A549 (cell line): ENCODE measurements at regions not wholly inside any gene's neighbourhood (a gene's known extent, or its start where the extent isn't known, plus 50 kb on each side); places are given as distances from the start of the nearest gene placed in this dataset.
"Not testable (repeated sequence)": the region's sequence is repeated elsewhere in the genome, so short reads cannot be mapped to it uniquely, and the experiment has no call there.

Experiments
- ATAC-seq, 2 experiments: fragments of 200-7000 bp in 1 of 2; fragments of >200 bp in 1 of 2; cut with Nextera tagmentation in 1 of 2; cut with Tn5 transposase in 1 of 2; 3 replicates each; pipeline versions ENCODE4 v1.8.0 to v1.9.1; 2018 to 2020; ENCODE audit warnings: mild to moderate bottlenecking in 1 of 2, moderate library complexity in 1 of 2
- CTCF ChIA-PET: fragments of 300-600 bp; sonication (Branson Sonifier 250); formaldehyde crosslinking; extraction: SDS; loops from one replicate; lab custom pipeline; 2021; ENCODE audit warnings: antibody characterized with exemption, inconsistent platforms; lab: Yijun Ruan, JAX
- POLR2A ChIA-PET: fragments of 350-600 bp; formaldehyde crosslinking; extraction: SDS; loops from one replicate; lab custom pipeline; 2021; ENCODE audit warnings: antibody characterized with exemption, inconsistent platforms; lab: Yijun Ruan, JAX
- DNase-seq, 2 experiments: peaks; one replicate each; pipeline versions ENCODE4 v3.0.0 to v3.0.0-alpha.2; 2011 to 2016; ENCODE audit warnings: low read depth in 1 of 2, low spot score in 1 of 2
- FAIRE-seq: peaks from 2 replicates; lab custom pipeline; 2011; peaks lifted over from hg19 to GRCh38; lab: Jason Lieb, UNC
- H3K27ac ChIP-seq, 2 experiments: fragments of >200 bp; sonication (Bioruptor Twin); formaldehyde crosslinking; 3 replicates each; pipeline ENCODE4 v1.5.1; 2016 to 2017
- H3K4me1 ChIP-seq: fragments of >200 bp; sonication (Bioruptor Twin); formaldehyde crosslinking; 3 replicates; pipeline ENCODE4 v1.6.1; 2016
- H3K4me2 ChIP-seq: fragments of >200 bp; sonication (Bioruptor Twin); formaldehyde crosslinking; 3 replicates; pipeline ENCODE4 v1.6.1; 2016
- H3K4me3 ChIP-seq: fragments of >200 bp; sonication (Bioruptor Twin); formaldehyde crosslinking; 3 replicates; pipeline ENCODE4 v1.5.1; 2016
- H3K9me3 ChIP-seq: fragments of >200 bp; sonication (Bioruptor Twin); formaldehyde crosslinking; 3 replicates; pipeline ENCODE4 v1.6.1; 2016
- WGBS: methylation state at CpG from one replicate; pipeline ENCODE4 v1.1.6; 2017; ENCODE audit errors: missing lambda C conversion rate; 5-methylcytosine and 5-hydroxymethylcytosine counted together
- small RNA-seq, 6 experiments: library from RNA; depleted of rRNA; stranded (forward); fragments of <200 nt; gene quantifications; one replicate each; pipeline ENCODE3, GENCODE V24; 2012

DNA sequence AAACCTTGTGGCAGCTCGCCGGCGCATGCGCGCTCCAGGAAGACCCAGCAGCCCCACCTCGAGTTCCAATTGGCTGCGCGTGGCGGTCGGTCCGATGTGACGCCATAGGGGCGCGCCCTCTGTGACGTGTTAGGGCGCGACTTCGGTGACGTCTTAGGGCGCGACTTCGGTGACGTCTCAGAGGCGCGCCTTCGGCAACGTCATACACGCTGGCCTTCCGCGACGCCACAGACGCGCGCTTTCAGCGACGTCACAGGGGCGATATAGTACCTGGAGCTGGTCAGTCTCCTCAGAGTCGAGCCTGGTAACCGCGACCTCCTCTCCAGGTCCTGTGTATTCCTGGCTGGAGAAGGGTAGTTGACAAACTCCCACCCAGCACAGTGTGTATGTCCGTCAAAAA lies 304.4 kb upstream of the ZNF722 start:
- H3K4me3 ChIP-seq, H3K4me1 ChIP-seq, H3K9me3 ChIP-seq, POLR2A ChIA-PET, DNase-seq, CTCF ChIA-PET, H3K4me2 ChIP-seq, H3K27ac ChIP-seq, ATAC-seq, FAIRE-seq: not testable (repeated sequence)
- WGBS = no CpG with 5 or more reads among the region's 41 CpGs

Small RNA genes lying in the stretch of these regions (small RNA-seq; reads per million reads assigned to genes)
- 0 reads per million in 6 experiments for gene MIR4283-2
